ENCODE measurements at regions not wholly inside any gene's neighbourhood (a gene's known extent, or its start where the extent isn't known, plus 50 kb on each side); places are given as distances from the start of the nearest gene placed in this dataset.
"Not testable (repeated sequence)": the region's sequence is repeated elsewhere in the genome, so short reads cannot be mapped to it uniquely, and the experiment has no call there.

GRCh38 chr3:125697979-125698640 is 102.8 kb upstream of the OSBPL11 start:
- ATAC-seq = not testable (repeated sequence)

DNA sequence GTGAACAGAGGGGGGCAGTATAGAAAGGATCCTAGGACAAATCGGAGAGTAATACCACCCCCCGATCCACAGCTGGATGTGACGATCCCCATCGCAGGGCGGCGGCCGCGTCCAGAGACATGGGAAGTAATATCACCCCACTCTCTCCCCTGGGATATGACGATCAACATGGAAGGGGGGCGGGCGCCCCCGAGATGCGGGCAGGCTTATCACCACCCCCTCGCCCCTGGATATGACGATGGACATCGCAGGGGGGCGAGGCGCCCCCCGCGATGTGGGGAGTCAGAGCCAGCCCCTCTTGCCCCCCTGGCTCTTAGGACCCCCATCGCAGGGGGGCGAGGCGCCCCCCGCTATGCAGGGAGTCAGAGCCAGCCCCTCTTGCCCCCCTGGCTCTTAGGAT is 120.4 kb upstream of the OSBPL11 start:
- ATAC-seq = no peak

- not testable (repeated sequence) for ATAC-seq
These were observed 136.9 kb upstream of the OSBPL11 start for GRCh38 chr3:125732151-125732550.

DNA sequence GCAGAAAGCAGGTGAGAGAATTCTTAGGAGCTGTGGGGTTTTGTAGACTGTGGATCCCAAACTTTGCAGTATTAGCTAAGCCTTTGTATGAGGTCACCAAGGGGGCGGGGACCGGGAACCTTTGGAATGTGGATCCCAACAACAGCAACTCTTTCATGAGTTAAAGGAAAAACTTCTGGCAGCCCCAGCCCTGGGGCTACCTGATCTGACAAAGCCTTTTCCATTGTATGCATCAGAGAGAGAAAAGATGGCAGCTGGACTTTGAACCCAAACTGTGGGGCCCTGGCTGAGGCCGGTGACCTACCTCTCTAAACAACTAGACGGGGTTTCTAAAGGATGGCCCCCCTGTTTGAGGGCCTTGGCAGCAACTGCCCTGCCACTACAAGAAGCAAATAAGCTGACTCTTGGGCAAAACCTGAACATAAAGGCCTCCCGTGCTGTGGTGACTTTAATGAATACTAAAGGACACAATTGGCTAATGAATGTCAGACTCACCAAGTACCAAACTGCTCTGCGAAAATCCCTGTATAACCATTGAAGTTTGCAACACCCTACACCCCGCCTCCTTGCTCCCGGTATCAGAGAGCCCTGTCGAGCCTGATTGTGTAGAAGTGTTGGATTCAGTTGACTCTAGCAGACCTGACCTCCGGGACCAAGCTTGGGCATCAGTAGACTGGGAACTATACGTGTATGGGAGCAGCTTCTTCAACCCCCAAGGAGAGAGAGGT is 146.9 kb upstream of the OSBPL11 start:
- not testable (repeated sequence) for ATAC-seq

DNA sequence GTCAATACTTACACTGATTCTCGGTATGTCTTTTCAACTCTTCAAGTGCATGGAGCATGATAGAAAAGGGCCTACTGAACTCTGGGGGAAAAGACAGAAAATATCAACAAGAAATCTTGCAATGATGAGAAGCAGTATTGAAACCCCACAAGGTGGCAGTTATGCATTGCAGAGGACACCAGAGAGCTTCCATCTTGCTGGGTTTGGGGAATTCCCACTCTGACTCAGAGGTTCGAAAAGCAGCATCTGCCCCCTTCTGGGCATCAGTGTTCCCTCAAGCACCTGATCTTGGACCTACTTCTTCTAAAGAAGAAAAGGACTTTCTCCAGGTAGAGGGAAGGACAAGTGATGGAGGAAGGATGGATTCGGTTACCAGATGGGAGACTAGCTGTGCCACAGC is 147.5 kb upstream of the OSBPL11 start:
- ATAC-seq = peak; percentile 30 to 56

DNA sequence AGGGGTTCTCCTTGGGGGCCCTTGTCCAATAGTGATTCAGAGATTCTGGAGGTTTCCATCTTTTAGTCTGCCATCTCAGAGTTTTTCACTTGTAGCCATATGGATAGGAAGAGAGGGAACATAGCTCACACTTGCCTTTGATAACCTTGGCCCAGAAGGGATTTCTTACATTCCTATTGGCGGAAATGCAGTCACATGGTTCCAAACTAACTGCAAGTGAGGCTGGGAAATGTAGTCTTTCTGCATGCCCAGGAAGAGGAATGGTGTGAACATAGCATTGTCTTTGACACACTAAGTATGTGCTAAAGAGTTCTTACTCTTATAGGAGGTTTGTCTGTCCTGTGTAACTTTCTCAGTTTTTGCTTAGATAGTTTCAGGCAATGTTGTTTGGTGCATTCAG is 161.8 kb upstream of the OSBPL11 start:
- not testable (repeated sequence) for ATAC-seq

DNA sequence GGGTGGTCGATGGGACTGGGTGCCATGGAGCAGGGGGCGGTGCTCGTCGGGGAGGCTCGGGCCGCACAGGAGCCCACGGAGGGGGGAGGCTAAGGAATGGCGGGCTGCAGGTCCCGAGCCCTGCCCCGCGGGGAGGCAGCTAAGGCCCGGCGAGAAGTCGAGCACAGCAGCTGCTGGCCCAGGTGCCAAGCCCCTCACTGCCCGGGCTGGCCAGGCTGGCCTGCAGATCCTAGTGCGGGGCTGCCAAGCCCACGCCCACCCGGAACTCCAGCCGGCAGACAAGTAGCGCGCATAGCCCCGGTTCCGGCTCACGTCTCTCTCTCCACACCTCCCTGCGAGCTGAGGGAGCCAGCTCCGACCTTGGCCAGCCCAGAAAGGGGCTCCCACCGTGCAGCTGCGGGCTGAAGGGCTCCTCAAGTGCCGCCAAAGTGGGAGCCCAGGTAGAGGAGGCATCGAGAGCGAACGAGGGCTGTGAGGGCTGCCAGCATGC is 163.4 kb upstream of the OSBPL11 start:
- not testable (repeated sequence) for ATAC-seq

DNA sequence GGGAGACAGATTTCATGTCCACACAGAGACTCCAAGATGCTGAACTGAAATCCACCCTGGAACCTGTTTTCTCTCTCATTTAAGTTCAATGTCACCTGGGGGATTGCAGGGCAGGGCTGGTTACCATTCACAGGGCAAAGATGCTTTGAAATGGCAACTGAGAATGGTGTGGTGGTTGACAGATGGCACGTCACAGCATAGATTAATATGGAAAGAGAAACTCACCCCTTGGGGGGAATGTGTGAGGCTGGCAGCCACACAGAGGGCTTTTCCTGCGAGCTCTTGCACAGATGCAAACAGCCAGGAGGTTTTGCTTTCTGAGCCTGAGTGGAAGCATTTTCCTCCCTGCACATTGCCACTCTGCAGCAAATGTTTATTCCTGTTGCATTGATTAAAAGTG is 167.3 kb upstream of the OSBPL11 start:
- ATAC-seq = not testable (repeated sequence)

DNA sequence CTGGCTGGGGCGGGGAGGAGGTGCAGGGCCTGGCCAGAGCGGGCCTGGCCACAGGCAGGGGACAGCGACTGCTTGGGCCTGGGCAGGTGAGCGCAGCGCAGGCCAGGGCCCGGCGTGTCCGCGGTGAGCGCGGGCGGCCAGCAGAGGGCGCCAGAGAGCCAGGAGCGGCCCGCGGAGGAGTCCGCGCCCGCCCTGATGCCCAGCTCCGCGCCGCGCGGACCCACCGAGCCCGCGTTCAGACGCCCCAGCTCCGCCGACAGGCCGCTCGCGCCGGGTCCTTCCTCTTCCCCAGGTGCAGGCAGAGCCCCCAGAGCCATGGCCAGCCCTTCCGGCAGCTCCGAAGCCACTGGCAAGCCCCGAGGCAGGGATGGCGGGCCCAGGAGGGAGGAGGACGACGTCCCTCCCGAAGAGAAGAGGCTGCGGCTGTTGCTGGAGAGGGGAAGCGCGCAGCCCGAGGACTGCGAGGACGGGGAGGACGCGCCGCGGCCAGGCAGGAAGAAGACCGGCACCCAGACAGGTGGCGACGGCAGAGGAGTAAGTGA is 171.1 kb upstream of the OSBPL11 start:
- peak in 1 of 2 donors; percentile 30 for ATAC-seq

GRCh38 chr3:125766931-125767330 is 171.6 kb upstream of the OSBPL11 start:
- ATAC-seq = not testable (repeated sequence)

- ATAC-seq = no peak
These were observed 172.3 kb upstream of the OSBPL11 start for GRCh38 chr3:125767641-125768040.

DNA sequence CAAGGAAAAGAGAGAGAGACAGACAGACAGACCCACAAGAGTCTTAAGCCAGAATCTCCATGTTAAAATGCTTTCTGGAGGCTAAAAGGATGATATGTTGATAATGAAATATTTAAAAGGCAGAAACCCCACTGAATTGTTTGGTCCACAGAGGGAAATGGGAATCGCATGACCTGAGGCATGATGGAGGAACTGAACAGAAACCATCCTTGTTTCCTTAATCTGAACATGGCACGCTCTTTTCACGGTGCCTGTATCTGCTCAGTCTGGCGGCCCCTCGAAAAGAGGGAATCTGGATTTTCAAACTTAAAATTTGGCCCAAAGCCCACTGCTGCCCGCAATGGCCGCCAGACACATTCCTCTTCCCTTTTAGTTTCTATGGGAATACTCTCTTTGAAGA is 173.5 kb upstream of the OSBPL11 start:
- ATAC-seq = not testable (repeated sequence)

- not testable (repeated sequence) for ATAC-seq
These were observed 176.2 kb upstream of the OSBPL11 start for GRCh38 chr3:125771506-125771905.

DNA sequence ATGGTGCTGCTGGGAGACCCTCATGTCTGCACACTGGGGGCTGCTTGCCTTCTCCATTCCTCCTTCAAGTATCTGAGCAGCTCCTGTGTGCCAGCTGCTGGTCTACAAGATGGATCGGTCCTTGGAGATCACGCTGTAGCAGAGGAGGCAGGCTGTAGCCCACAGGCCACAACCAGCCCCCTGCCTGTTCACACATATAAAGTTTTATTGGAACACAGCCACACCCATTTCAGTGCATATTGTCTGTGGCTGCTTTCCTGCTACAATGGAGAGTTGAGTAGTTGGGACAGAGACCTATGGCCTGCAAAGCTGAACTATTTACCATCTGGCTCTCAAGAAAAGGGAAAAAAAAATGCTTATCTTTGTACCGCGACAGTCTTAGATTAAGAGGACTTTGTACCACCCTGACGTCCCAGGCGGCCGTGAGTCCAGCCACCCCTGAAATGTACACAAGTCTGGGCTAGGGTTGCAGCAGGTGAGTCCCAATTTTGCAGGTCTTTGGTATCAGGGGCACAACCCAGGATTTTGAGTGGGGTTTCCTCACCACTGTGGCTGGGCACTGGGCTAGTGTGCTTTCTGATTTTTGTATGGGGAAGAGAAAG is 179.2 kb upstream of the OSBPL11 start:
- ATAC-seq = not testable (repeated sequence)

GRCh38 chr3:125775106-125775505 is 179.8 kb upstream of the OSBPL11 start:
- ATAC-seq = not testable (repeated sequence)

DNA sequence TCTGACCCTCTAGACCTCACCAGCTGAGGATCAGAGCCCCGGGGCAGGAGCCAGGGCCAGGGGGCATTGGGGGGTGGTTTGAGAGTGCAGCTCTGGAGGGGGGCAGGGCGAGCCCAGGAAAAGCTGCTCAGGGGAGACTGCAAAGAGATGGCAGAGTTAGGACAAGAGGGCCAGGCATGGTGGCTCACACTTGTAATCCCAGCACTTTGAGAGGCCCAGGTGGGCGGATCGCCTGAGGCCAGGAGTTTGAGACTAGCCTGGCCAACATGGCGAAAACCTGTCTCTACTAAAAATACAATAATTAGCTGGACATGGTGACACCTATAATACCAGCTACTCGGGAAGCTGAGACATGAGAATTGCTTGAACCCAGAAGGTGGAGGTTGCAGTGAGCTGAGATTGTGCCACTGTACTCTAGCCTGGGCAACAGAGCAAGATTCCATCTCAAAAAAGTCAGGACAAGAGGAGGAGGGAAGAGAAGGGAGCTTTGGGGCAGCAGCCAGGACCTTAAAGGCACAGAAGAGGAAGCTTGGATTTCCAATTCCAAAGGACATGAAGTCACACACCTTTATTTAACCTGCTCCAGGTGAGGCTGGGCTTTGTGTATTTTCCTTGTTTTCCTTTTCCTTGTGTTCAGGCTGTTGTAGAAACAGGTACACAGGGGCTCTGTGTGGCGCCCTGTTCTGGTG is 180.5 kb upstream of the OSBPL11 start:
- ATAC-seq = not testable (repeated sequence)

GRCh38 chr3:125779276-125779675 is 184.0 kb upstream of the OSBPL11 start:
- not testable (repeated sequence) for ATAC-seq

- ATAC-seq = not testable (repeated sequence)
These were observed 184.6 kb upstream of the OSBPL11 start for GRCh38 chr3:125779918-125780317.

DNA sequence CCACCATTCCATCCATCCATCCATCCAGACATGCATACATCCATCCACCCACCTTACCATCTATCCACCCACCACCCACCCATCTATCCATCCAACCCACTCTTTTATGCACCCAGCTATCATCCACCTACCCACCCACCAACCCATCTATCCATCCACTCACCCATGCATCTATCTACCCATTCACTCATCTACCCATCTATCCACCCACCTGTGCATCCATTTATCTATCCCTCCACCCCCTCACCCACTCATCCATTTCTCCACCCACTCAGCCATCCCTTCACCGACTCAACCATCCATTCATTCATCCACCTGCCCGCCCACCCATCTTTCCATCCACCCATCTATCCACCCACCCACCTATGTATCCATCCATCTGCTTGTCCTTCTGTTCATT is 186.4 kb upstream of the OSBPL11 start:
- not testable (repeated sequence) for ATAC-seq

DNA sequence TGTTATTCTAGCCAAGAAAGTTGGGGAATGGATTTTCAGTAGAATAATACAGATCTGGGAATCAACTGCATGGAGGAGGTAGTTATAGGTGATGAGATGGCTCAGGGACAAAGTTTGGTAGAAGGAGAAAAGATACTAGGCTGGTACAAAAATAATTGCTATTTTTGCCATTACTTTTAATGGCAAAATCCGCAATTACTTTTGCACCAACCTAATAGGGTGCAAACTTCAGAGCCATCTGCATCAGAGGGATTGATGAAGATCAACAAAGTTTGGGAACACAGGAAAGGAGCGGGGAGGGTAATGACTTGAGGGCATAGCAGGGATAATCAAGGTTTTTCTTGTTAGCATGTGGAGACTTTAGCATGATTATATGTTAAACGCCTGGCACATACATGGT is 178.7 kb upstream of the ROPN1B start:
- not testable (repeated sequence) for ATAC-seq

DNA sequence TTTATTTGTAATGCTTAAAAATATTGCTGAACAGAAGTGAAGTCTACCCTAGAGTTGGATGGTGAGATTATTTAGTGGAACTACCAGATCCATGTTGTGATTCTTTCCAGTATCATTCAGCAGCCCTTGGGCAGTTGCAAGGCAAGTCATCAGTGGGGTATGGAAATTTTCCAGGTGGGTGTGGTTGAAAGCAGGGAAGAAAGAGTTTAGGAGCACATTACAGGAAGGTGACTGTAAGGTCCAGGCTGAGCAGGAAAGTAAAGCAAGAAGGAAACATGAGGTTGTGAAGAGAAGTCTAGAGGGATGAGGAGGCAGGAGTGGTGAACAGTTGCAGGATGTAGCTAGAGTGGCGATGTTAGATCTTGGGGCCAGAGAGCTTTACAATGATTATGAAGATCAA is 178.0 kb upstream of the ROPN1B start:
- ATAC-seq = not testable (repeated sequence)

- ATAC-seq = not testable (repeated sequence)
These were observed 159.0 kb upstream of the ROPN1B start for GRCh38 chr3:125810010-125810409.

GRCh38 chr3:125822175-125822574 is 146.8 kb upstream of the ROPN1B start:
- peak in 1 of 2 donors; percentile 71 for ATAC-seq
